NCI-H345 treated with DMSO at 0.1 percent for 48 hours (cell line): ENCODE measurements at regions not wholly inside any gene's neighbourhood (a gene's known extent, or its start where the extent isn't known, plus 50 kb on each side); places are given as distances from the start of the nearest gene placed in this dataset.

Experiments used
- DNase-seq: peaks from one replicate; lab custom pipeline; 2025; ENCODE audit not compliant: unreplicated experiment; lab: John Stamatoyannopoulos, UW

GRCh38 chr6:25010902-25011625, 75.3 kb upstream of the RIPOR2 start:
- no peak for DNase-seq

GRCh38 chr6:25012657-25013056, 76.9 kb upstream of the RIPOR2 start:
- no peak for DNase-seq

- no peak for DNase-seq
These were observed 77.5 kb upstream of the RIPOR2 start for GRCh38 chr6:25013246-25013645.

GRCh38 chr6:25014369-25014768, 78.6 kb upstream of the RIPOR2 start:
- no peak for DNase-seq

- no peak for DNase-seq
These were observed 79.2 kb upstream of the RIPOR2 start for GRCh38 chr6:25014791-25015560.

- DNase-seq: no peak
These were observed 80.4 kb upstream of the RIPOR2 start for GRCh38 chr6:25016014-25016720.

GRCh38 chr6:25017486-25017885, 81.7 kb upstream of the RIPOR2 start:
- no peak for DNase-seq

- peak; percentile 73 for DNase-seq
These were observed 82.3 kb upstream of the RIPOR2 start for GRCh38 chr6:25017932-25018567.

GRCh38 chr6:25018568-25018954, 82.8 kb upstream of the RIPOR2 start:
- no peak for DNase-seq

GRCh38 chr6:25022140-25022553, 86.4 kb upstream of the RIPOR2 start:
- DNase-seq: no peak

GRCh38 chr6:25023781-25024180, 88.0 kb upstream of the RIPOR2 start:
- no peak for DNase-seq

GRCh38 chr6:25024821-25025220, 89.1 kb upstream of the RIPOR2 start:
- DNase-seq: no peak

GRCh38 chr6:25025248-25025918, 89.6 kb upstream of the RIPOR2 start:
- DNase-seq: no peak

GRCh38 chr6:25025919-25026301, 90.2 kb upstream of the RIPOR2 start:
- DNase-seq: no peak

- peak; percentile 12 for DNase-seq
These were observed 91.0 kb upstream of the RIPOR2 start for GRCh38 chr6:25026723-25027122.

GRCh38 chr6:25027221-25027916, 91.6 kb upstream of the RIPOR2 start:
- no peak for DNase-seq

GRCh38 chr6:25028328-25028727, 92.6 kb upstream of the RIPOR2 start:
- no peak for DNase-seq

- no peak for DNase-seq
These were observed 97.2 kb upstream of the RIPOR2 start for GRCh38 chr6:25032934-25033333.

GRCh38 chr6:25034431-25034921, 98.7 kb upstream of the RIPOR2 start:
- DNase-seq: no peak

GRCh38 chr6:25035174-25035511, 99.4 kb upstream of the RIPOR2 start:
- DNase-seq: no peak
